DND-41 (cell line): ENCODE measurements at regions not wholly inside any gene's neighbourhood (a gene's known extent, or its start where the extent isn't known, plus 50 kb on each side); places are given as distances from the start of the nearest gene placed in this dataset.

ENCODE experiments used
- ATAC-seq: fragments of 200-7000 bp; cut with Tn5 transposase; 3 replicates; pipeline ENCODE4 v1.9.1; 2021; ENCODE audit warnings: low read depth; ENCODE audit not compliant: insufficient read depth
- DNase-seq: peaks from one replicate; pipeline ENCODE4 v3.0.0-alpha.2; 2020
- H2AFZ ChIP-seq: 2 replicates; pipeline ENCODE4 v1.6.0; 2012; ENCODE audit warnings: low read depth, low read length
- H3K27ac ChIP-seq: 2 replicates; pipeline ENCODE4 v1.5.1; 2012; ENCODE audit warnings: low read length, inconsistent platforms
- H3K27me3 ChIP-seq: fragments of 200-600 bp; sonication (generic); 2 replicates; pipeline ENCODE4 v1.6.0; 2012; ENCODE audit warnings: low read length, mild to moderate bottlenecking, inconsistent platforms; ENCODE audit not compliant: insufficient read depth, poor library complexity
- H3K36me3 ChIP-seq: 2 replicates; pipeline ENCODE4 v1.5.1; 2012; ENCODE audit warnings: low read length, inconsistent platforms; ENCODE audit not compliant: insufficient read depth
- H3K4me1 ChIP-seq: 2 replicates; pipeline ENCODE4 v1.5.1; 2012; ENCODE audit warnings: mild to moderate bottlenecking, low read length; ENCODE audit not compliant: insufficient read depth
- H3K4me2 ChIP-seq: 2 replicates; pipeline ENCODE4 v1.6.0; 2012; ENCODE audit warnings: mild to moderate bottlenecking, moderate library complexity, low read length, inconsistent platforms; ENCODE audit not compliant: insufficient read depth
- H3K4me3 ChIP-seq, 2 experiments: fragments of 200-600 bp in 1 of 2; shearing (Covaris generic) in 1 of 2; 2 replicates each; pipeline ENCODE4 v1.5.1; 2012 to 2016; ENCODE audit warnings: inconsistent platforms in 2 of 2, low read length in 2 of 2, mild to moderate bottlenecking in 2 of 2, low read depth in 1 of 2, moderate library complexity in 1 of 2
- H3K79me2 ChIP-seq: 2 replicates; pipeline ENCODE4 v1.6.0; 2012; ENCODE audit warnings: low read length, inconsistent platforms; ENCODE audit not compliant: insufficient read depth
- H3K9ac ChIP-seq: 2 replicates; pipeline ENCODE4 v1.6.0; 2012; ENCODE audit warnings: low read depth, mild to moderate bottlenecking, inconsistent platforms, low read length, moderate library complexity
- H3K9me3 ChIP-seq: 2 replicates; pipeline ENCODE4 v1.5.1; 2012; ENCODE audit warnings: low read length, moderate library complexity, mild to moderate bottlenecking, inconsistent platforms; ENCODE audit not compliant: insufficient read depth, severe bottlenecking
- H4K20me1 ChIP-seq: 2 replicates; pipeline ENCODE4 v1.6.0; 2012; ENCODE audit warnings: low read length; ENCODE audit not compliant: insufficient read depth
- CTCF ChIP-seq: IDR thresholded peaks from 2 replicates; pipeline ENCODE4 v1.5.1; 2012; ENCODE audit warnings: borderline replicate concordance, low read length, moderate library complexity, mild to moderate bottlenecking; ENCODE audit not compliant: poor library complexity, severe bottlenecking; ENCODE audit errors: extremely low read depth
- EZH2 ChIP-seq: IDR thresholded peaks from 3 replicates; pipeline ENCODE4 v1.6.1; 2012; ENCODE audit warnings: borderline replicate concordance, low read depth, mild to moderate bottlenecking, moderate library complexity, low read length, inconsistent platforms; ENCODE audit not compliant: severe bottlenecking

- Histone ChIP-seq H3K27me3 (no peaks in the 10 kb centered on the region), H3K4me2 (no peak overlapping the region), H2AFZ (no peak overlapping the region), H3K4me1 (no peaks in the 10 kb centered on the region), H4K20me1 (no peaks in the 10 kb centered on the region), H3K27ac (no peak overlapping the region), H3K79me2 (no peaks in the 10 kb centered on the region), H3K36me3 (no peaks in the 10 kb centered on the region), H3K9me3 (no peaks in the 10 kb centered on the region), H3K9ac (no peak overlapping the region), H3K4me3 (no peak overlapping the region)
- no peak for ATAC-seq
- TF ChIP-seq EZH2 (no peak), CTCF (no peak)
- no peak for DNase-seq
Measured at GRCh38 chr21:34192646-34193285, 119.4 kb downstream of the MRPS6 start.

- no peak for DNase-seq
- Histone ChIP-seq H3K27me3 (no peaks in the 10 kb centered on the region), H3K79me2 (no peaks in the 10 kb centered on the region), H3K27ac (no peak overlapping the region), H3K4me3 (no peak overlapping the region), H3K9ac (no peak overlapping the region), H2AFZ (no peak overlapping the region), H3K4me1 (peaks cover 12% of the 10 kb centered on the region), H3K36me3 (no peaks in the 10 kb centered on the region), H3K9me3 (no peaks in the 10 kb centered on the region), H3K4me2 (no peak overlapping the region), H4K20me1 (no peaks in the 10 kb centered on the region)
- no peak for ATAC-seq
- TF ChIP-seq EZH2 = no peak
- no peak for TF ChIP-seq CTCF
Measured at GRCh38 chr21:34195335-34195734, 122.0 kb downstream of the MRPS6 start.

- Histone ChIP-seq H4K20me1 (no peaks in the 10 kb centered on the region), H3K36me3 (no peaks in the 10 kb centered on the region), H3K4me2 (no peak overlapping the region), H3K9ac (no peak overlapping the region), H3K27me3 (no peaks in the 10 kb centered on the region), H2AFZ (no peak overlapping the region), H3K27ac (no peak overlapping the region), H3K4me1 (peaks cover 12% of the 10 kb centered on the region), H3K79me2 (no peaks in the 10 kb centered on the region), H3K9me3 (no peaks in the 10 kb centered on the region), H3K4me3 (no peak overlapping the region)
- ATAC-seq = no peak
- DNase-seq = no peak
- TF ChIP-seq EZH2 (no peak), CTCF (no peak)
Measured at GRCh38 chr21:34196996-34197395, 123.6 kb downstream of the MRPS6 start.

GRCh38 chr21:34197561-34197960 lies 124.2 kb downstream of the MRPS6 start:
- Histone ChIP-seq H3K27me3 (no peaks in the 10 kb centered on the region), H3K4me2 (no peak overlapping the region), H3K9ac (no peak overlapping the region), H3K9me3 (no peaks in the 10 kb centered on the region), H3K36me3 (no peaks in the 10 kb centered on the region), H3K4me1 (peaks cover 12% of the 10 kb centered on the region), H3K4me3 (no peak overlapping the region), H3K27ac (peak overlapping the region; percentile 41; the same call in 1 of the 2 replicates), H3K79me2 (no peaks in the 10 kb centered on the region), H2AFZ (no peak overlapping the region), H4K20me1 (no peaks in the 10 kb centered on the region)
- TF ChIP-seq CTCF = no peak
- no peak for ATAC-seq
- DNase-seq = no peak
